Fibroblast of skin of left biceps (primary cell): ENCODE measurements at regions not wholly inside any gene's neighbourhood (a gene's known extent, or its start where the extent isn't known, plus 50 kb on each side); places are given as distances from the start of the nearest gene placed in this dataset.
"Not testable (repeated sequence)": the region's sequence is repeated elsewhere in the genome, so short reads cannot be mapped to it uniquely, and the experiment has no call there.

Experiments
- DNase-seq, 2 experiments: peaks; one replicate each; pipeline ENCODE4 v3.0.0-alpha.2; 2013; ENCODE audit warnings: low read depth in 2 of 2

- DNase-seq: no peak
Measured at GRCh38 chrX:96430756-96431455, 253.7 kb upstream of the DIAPH2 start.

GRCh38 chrX:96432647-96433046, 252.0 kb upstream of the DIAPH2 start:
- no peak for DNase-seq

GRCh38 chrX:96433409-96434077, 251.1 kb upstream of the DIAPH2 start:
- DNase-seq: no peak

GRCh38 chrX:96435378-96436035, 249.1 kb upstream of the DIAPH2 start:
- DNase-seq: no peak

GRCh38 chrX:96436105-96436504, 248.5 kb upstream of the DIAPH2 start:
- peak; percentile 43 to 58 for DNase-seq

- DNase-seq: no peak
Measured at GRCh38 chrX:96438803-96439202, 245.8 kb upstream of the DIAPH2 start.

GRCh38 chrX:96440941-96441340, 243.7 kb upstream of the DIAPH2 start:
- DNase-seq: no peak

- no peak for DNase-seq
Measured at GRCh38 chrX:96445531-96446065, 239.0 kb upstream of the DIAPH2 start.

GRCh38 chrX:96446524-96446923, 238.1 kb upstream of the DIAPH2 start:
- DNase-seq: no peak

- no peak for DNase-seq
Measured at GRCh38 chrX:96447161-96447560, 237.5 kb upstream of the DIAPH2 start.

GRCh38 chrX:96449191-96449590, 235.5 kb upstream of the DIAPH2 start:
- DNase-seq: no peak

GRCh38 chrX:96449896-96450295, 234.7 kb upstream of the DIAPH2 start:
- no peak for DNase-seq

- DNase-seq: no peak
Measured at GRCh38 chrX:96453139-96453538, 231.5 kb upstream of the DIAPH2 start.

- no peak for DNase-seq
Measured at GRCh38 chrX:96455078-96455477, 229.6 kb upstream of the DIAPH2 start.

- DNase-seq: no peak
Measured at GRCh38 chrX:96464880-96465558, 219.6 kb upstream of the DIAPH2 start.

GRCh38 chrX:96474029-96474740, 210.5 kb upstream of the DIAPH2 start:
- DNase-seq: no peak

GRCh38 chrX:96474741-96475125, 209.9 kb upstream of the DIAPH2 start:
- DNase-seq: no peak

- DNase-seq: no peak
Measured at GRCh38 chrX:96480081-96480480, 204.6 kb upstream of the DIAPH2 start.

- no peak for DNase-seq
Measured at GRCh38 chrX:96481831-96482230, 202.8 kb upstream of the DIAPH2 start.

GRCh38 chrX:96483647-96484160, 200.9 kb upstream of the DIAPH2 start:
- no peak for DNase-seq

- DNase-seq: not testable (repeated sequence)
Measured at GRCh38 chrX:96486687-96487086, 198.0 kb upstream of the DIAPH2 start.
